ENCODE measurements at regions not wholly inside any gene's neighbourhood (a gene's known extent, or its start where the extent isn't known, plus 50 kb on each side); places are given as distances from the start of the nearest gene placed in this dataset.

GRCh38 chr6:6704103-6705060 is 115.9 kb downstream of the LY86 start:
- no peaks in the 10 kb centered on the region for H3K4me1 Mint-ChIP-seq
- H3K36me3 Mint-ChIP-seq, result no peaks in the 10 kb centered on the region
- no peaks in the 10 kb centered on the region for H3K9me3 Mint-ChIP-seq
- ATAC-seq, result no peak
- no peak for DNase-seq (ENCODE audit: low spot score in 2 of 2)
- H3K27ac Mint-ChIP-seq, result no peak overlapping the region
- H3K4me3 Mint-ChIP-seq, result no peak overlapping the region

GRCh38 chr6:6705061-6705425 is 116.5 kb downstream of the LY86 start:
- Mint-ChIP-seq H3K4me1 (no peaks in the 10 kb centered on the region), H3K36me3 (no peaks in the 10 kb centered on the region), H3K4me3 (no peak overlapping the region), H3K9me3 (no peaks in the 10 kb centered on the region), H3K27ac (no peak overlapping the region)
- no peak for DNase-seq (ENCODE audit: low spot score in 2 of 2)
- no peak for ATAC-seq

GRCh38 chr6:6705915-6706675 is 117.6 kb downstream of the LY86 start:
- no peak for DNase-seq (ENCODE audit: low spot score in 2 of 2)
- Mint-ChIP-seq H3K4me3 (no peak overlapping the region), H3K36me3 (no peaks in the 10 kb centered on the region), H3K4me1 (no peaks in the 10 kb centered on the region), H3K27ac (no peak overlapping the region), H3K9me3 (no peaks in the 10 kb centered on the region)
- no peak for ATAC-seq

- Mint-ChIP-seq H3K4me1 (peaks cover 9% of the 10 kb centered on the region), H3K4me3 (no peak overlapping the region), H3K36me3 (no peaks in the 10 kb centered on the region), H3K27ac (no peak overlapping the region), H3K9me3 (no peaks in the 10 kb centered on the region)
- ATAC-seq (no peak), DNase-seq (ENCODE audit: low spot score in 2 of 2) (no peak)
These were observed 118.6 kb downstream of the LY86 start for GRCh38 chr6:6707143-6707542.

GRCh38 chr6:6709106-6709505 is 120.6 kb downstream of the LY86 start:
- peaks cover 18% of the 10 kb centered on the region for H3K4me1 Mint-ChIP-seq
- H3K4me3 Mint-ChIP-seq, result no peak overlapping the region
- DNase-seq (ENCODE audit: low spot score in 2 of 2) (no peak), ATAC-seq (no peak)
- H3K36me3 Mint-ChIP-seq, result no peaks in the 10 kb centered on the region
- no peak overlapping the region for H3K27ac Mint-ChIP-seq
- no peaks in the 10 kb centered on the region for H3K9me3 Mint-ChIP-seq

GRCh38 chr6:6711031-6711785 is 122.7 kb downstream of the LY86 start:
- peaks cover 18% of the 10 kb centered on the region for H3K4me1 Mint-ChIP-seq
- DNase-seq (ENCODE audit: low spot score in 2 of 2) (no peak), ATAC-seq (no peak)
- H3K9me3 Mint-ChIP-seq, result no peaks in the 10 kb centered on the region
- H3K36me3 Mint-ChIP-seq, result no peaks in the 10 kb centered on the region
- peak overlapping the region; percentile 27 for H3K4me3 Mint-ChIP-seq
- peak overlapping the region; percentile 63 for H3K27ac Mint-ChIP-seq

GRCh38 chr6:6711832-6712448 is 123.4 kb downstream of the LY86 start:
- DNase-seq (ENCODE audit: low spot score in 2 of 2) (no peak), ATAC-seq (peak; percentile 20)
- Mint-ChIP-seq H3K27ac (peak overlapping the region; percentile 63), H3K9me3 (no peaks in the 10 kb centered on the region), H3K4me3 (peak overlapping the region; percentile 27), H3K36me3 (no peaks in the 10 kb centered on the region), H3K4me1 (peaks cover 18% of the 10 kb centered on the region)

- peak; percentile 29 for ATAC-seq
- peaks cover 18% of the 10 kb centered on the region for H3K4me1 Mint-ChIP-seq
These were observed 124.2 kb downstream of the LY86 start for GRCh38 chr6:6712449-6713403.

GRCh38 chr6:6713657-6714056 is 125.1 kb downstream of the LY86 start:
- Mint-ChIP-seq H3K4me3 (no peak overlapping the region), H3K27ac (no peak overlapping the region), H3K9me3 (no peaks in the 10 kb centered on the region), H3K4me1 (peaks cover 18% of the 10 kb centered on the region), H3K36me3 (no peaks in the 10 kb centered on the region)
- DNase-seq (ENCODE audit: low spot score in 2 of 2), result no peak
- no peak for ATAC-seq

More at GRCh38 chr6:6712449-6713403, 124.2 kb downstream of the LY86 start:
- Mint-ChIP-seq H3K27ac (no peak overlapping the region), H3K4me3 (no peak overlapping the region), H3K9me3 (no peaks in the 10 kb centered on the region), H3K36me3 (no peaks in the 10 kb centered on the region)
- DNase-seq (ENCODE audit: low spot score in 2 of 2), result no peak

GRCh38 chr6:6714118-6714897 is 125.8 kb downstream of the LY86 start:
- Mint-ChIP-seq H3K36me3 (no peaks in the 10 kb centered on the region), H3K9me3 (no peaks in the 10 kb centered on the region), H3K27ac (no peak overlapping the region), H3K4me1 (peaks cover 18% of the 10 kb centered on the region), H3K4me3 (no peak overlapping the region)
- ATAC-seq (no peak), DNase-seq (ENCODE audit: low spot score in 2 of 2) (no peak)

- Mint-ChIP-seq H3K4me1 (peaks cover 18% of the 10 kb centered on the region), H3K36me3 (no peaks in the 10 kb centered on the region), H3K4me3 (no peak overlapping the region), H3K27ac (no peak overlapping the region), H3K9me3 (no peaks in the 10 kb centered on the region)
- no peak for ATAC-seq
- DNase-seq (ENCODE audit: low spot score in 2 of 2), result no peak
These were observed 126.4 kb downstream of the LY86 start for GRCh38 chr6:6714953-6715352.

- H3K4me3 Mint-ChIP-seq, result no peak overlapping the region
- peaks cover 18% of the 10 kb centered on the region for H3K4me1 Mint-ChIP-seq
- no peaks in the 10 kb centered on the region for H3K9me3 Mint-ChIP-seq
- no peaks in the 10 kb centered on the region for H3K36me3 Mint-ChIP-seq
- DNase-seq (ENCODE audit: low spot score in 2 of 2), result no peak
- no peak overlapping the region for H3K27ac Mint-ChIP-seq
- no peak for ATAC-seq
These were observed 126.9 kb downstream of the LY86 start for GRCh38 chr6:6715465-6715864.

GRCh38 chr6:6716998-6717763 is 128.7 kb downstream of the LY86 start:
- DNase-seq (ENCODE audit: low spot score in 2 of 2) (no peak), ATAC-seq (no peak)
- H3K9me3 Mint-ChIP-seq, result no peaks in the 10 kb centered on the region
- H3K27ac Mint-ChIP-seq, result no peak overlapping the region
- no peaks in the 10 kb centered on the region for H3K36me3 Mint-ChIP-seq
- no peak overlapping the region for H3K4me3 Mint-ChIP-seq
- peaks cover 9% of the 10 kb centered on the region for H3K4me1 Mint-ChIP-seq

Data from stimulated activated effector memory CD8-positive, alpha-beta T cell treated with anti-CD3 and anti-CD28 coated beads, Interleukin-12 subunit alpha, Interleukin-12 subunit beta, amount 100 ng/mL, for 72 hours (primary cell).